Tibial nerve (tissue), 4 donors: ENCODE measurements at regions not wholly inside any gene's neighbourhood (a gene's known extent, or its start where the extent isn't known, plus 50 kb on each side); places are given as distances from the start of the nearest gene placed in this dataset.

Source experiments
- DNase-seq, 2 donors: peaks; one replicate each; pipeline ENCODE4 v3.0.0-alpha.2; 2019; ENCODE audit warnings: low spot score in 2 of 2
- H3K27ac ChIP-seq, 4 donors: fragments of 200-600 bp; sonication (generic) in 3 of 4; one replicate each; pipeline ENCODE4 v1.5.1; 2017 to 2019; ENCODE audit warnings: mild to moderate bottlenecking in 1 of 4
- H3K27me3 ChIP-seq, 2 donors: fragments of 200-600 bp; sonication (generic) in 1 of 2; one replicate each; pipeline versions ENCODE4 v1.5.1 to v1.6.0; 2017 to 2019
- H3K36me3 ChIP-seq, 3 donors: fragments of 200-600 bp; sonication (generic); one replicate each; pipeline ENCODE4 v1.5.1; 2018 to 2019
- H3K4me1 ChIP-seq, 4 donors: fragments of 200-600 bp; sonication (generic) in 3 of 4; one replicate each; pipeline ENCODE4 v1.5.1; 2017 to 2019
- H3K4me3 ChIP-seq, 4 donors: fragments of 200-600 bp; sonication (generic) in 3 of 4; one replicate each; pipeline ENCODE4 v1.5.1; 2017 to 2019; ENCODE audit warnings: mild to moderate bottlenecking in 1 of 4, moderate library complexity in 1 of 4
- H3K9me3 ChIP-seq, 4 donors: fragments of 200-600 bp; sonication (generic) in 3 of 4; one replicate each; pipeline ENCODE4 v1.5.1; 2017 to 2019
- EP300 ChIP-seq, 2 donors: sonication (generic); formaldehyde crosslinking; IDR thresholded peaks; one replicate each; pipeline ENCODE4 v1.6.1; 2017; ENCODE audit warnings: antibody characterized with exemption in 2 of 2, mild to moderate bottlenecking in 1 of 2
- POLR2A ChIP-seq, 2 donors: fragments of 450-650 bp; IDR thresholded peaks; one replicate each; pipeline ENCODE4 v1.6.1; 2017; ENCODE audit warnings: antibody characterized with exemption in 2 of 2, mild to moderate bottlenecking in 2 of 2, moderate library complexity in 2 of 2
- WGBS, 2 donors: methylation state at CpG; one replicate each; pipeline ENCODE4 v1.1.5; 2018; 5-methylcytosine and 5-hydroxymethylcytosine counted together
- TF ChIP-seq, protein P1 (sequence below), 5 experiments: fragments of 200-600 bp in 3 of 5; fragments of 450-650 bp in 2 of 5; sonication (generic) in 3 of 5; IDR thresholded peaks; one replicate each; pipeline ENCODE4 v1.5.1; 2016 to 2019; ENCODE audit warnings: antibody characterized with exemption in 5 of 5, mild to moderate bottlenecking in 3 of 5, moderate library complexity in 2 of 5

DNA sequence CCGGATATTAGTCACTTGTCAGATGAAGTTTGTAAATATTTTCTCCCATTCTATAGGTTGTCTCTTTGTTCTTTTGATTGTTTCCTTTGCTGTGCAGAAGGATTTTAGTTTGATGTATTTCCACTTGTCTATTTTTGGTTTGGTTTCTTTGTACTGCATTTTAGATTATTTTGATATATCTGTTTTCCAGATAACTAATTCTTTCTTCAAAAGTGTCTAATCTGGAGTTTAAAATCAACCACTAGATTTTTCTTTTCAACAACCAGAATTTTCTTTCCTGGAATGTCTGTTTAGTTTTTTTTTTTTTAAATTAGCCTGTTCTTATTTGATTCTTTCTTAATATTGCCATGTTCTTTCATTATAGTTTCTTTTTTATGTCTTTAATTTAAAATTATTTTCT is 116.8 kb upstream of the INHBA start:
- Histone ChIP-seq H3K36me3 (no peaks in the 10 kb centered on the region), H3K9me3 (peaks cover 0 to 4% (median 0%) of the 10 kb centered on the region in 4 donors), H3K4me3 (no peak overlapping the region), H3K27ac (no peak overlapping the region), H3K4me1 (no peaks in the 10 kb centered on the region), H3K27me3 (no peaks in the 10 kb centered on the region)
- no peak for DNase-seq
- no peak for TF ChIP-seq EP300 (IDR thresholded peaks at IDR 0.05)
- TF ChIP-seq POLR2A (IDR thresholded peaks at IDR 0.05) = no peak
- TF ChIP-seq, protein P1, sequence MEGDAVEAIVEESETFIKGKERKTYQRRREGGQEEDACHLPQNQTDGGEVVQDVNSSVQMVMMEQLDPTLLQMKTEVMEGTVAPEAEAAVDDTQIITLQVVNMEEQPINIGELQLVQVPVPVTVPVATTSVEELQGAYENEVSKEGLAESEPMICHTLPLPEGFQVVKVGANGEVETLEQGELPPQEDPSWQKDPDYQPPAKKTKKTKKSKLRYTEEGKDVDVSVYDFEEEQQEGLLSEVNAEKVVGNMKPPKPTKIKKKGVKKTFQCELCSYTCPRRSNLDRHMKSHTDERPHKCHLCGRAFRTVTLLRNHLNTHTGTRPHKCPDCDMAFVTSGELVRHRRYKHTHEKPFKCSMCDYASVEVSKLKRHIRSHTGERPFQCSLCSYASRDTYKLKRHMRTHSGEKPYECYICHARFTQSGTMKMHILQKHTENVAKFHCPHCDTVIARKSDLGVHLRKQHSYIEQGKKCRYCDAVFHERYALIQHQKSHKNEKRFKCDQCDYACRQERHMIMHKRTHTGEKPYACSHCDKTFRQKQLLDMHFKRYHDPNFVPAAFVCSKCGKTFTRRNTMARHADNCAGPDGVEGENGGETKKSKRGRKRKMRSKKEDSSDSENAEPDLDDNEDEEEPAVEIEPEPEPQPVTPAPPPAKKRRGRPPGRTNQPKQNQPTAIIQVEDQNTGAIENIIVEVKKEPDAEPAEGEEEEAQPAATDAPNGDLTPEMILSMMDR (IDR thresholded peaks at IDR 0.05) = no peak
- WGBS, 2 donors = 91 to 100% methylated on average over 1 of the region's 1 CpG

DNA sequence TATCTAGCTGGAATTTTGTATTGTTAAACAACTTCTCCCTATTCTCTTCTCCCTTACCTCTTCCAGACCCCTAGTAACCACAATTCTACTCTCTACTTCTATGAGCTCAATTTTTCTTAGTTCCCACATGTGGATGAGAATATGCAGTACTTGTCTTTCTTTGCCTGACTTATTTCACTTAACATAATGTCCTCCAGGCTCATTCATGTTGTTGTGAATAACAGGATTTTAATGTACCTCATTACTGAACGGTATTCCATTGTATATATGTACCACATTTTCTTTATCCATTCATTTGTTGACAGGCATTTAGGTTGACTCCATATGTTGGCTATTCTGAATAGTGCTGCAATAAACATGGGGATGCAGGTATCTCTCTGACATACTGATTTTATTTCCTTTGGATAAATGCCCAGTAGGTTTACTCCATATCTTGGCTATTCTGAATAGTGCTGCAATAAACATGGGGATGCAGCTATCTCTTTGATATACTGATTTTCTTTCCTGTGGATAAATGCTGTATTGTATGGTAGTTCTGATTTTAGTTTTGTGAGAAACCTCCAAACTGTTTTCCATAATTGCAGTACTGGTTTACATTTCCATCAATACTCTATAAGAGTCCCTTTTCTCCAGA is 116.0 kb upstream of the INHBA start:
- 58 to 67% methylated on average over 1 of the region's 1 CpG for WGBS, 2 donors
- Histone ChIP-seq H3K36me3 (no peaks in the 10 kb centered on the region), H3K4me1 (no peaks in the 10 kb centered on the region), H3K4me3 (no peak overlapping the region), H3K27me3 (no peaks in the 10 kb centered on the region), H3K27ac (no peak overlapping the region), H3K9me3 (peaks cover 0 to 4% (median 0%) of the 10 kb centered on the region in 4 donors)
- no peak for DNase-seq
- TF ChIP-seq POLR2A (IDR thresholded peaks at IDR 0.05) (no peak), EP300 (IDR thresholded peaks at IDR 0.05) (no peak)
- TF ChIP-seq, protein P1 (IDR thresholded peaks at IDR 0.05) = no peak

DNA sequence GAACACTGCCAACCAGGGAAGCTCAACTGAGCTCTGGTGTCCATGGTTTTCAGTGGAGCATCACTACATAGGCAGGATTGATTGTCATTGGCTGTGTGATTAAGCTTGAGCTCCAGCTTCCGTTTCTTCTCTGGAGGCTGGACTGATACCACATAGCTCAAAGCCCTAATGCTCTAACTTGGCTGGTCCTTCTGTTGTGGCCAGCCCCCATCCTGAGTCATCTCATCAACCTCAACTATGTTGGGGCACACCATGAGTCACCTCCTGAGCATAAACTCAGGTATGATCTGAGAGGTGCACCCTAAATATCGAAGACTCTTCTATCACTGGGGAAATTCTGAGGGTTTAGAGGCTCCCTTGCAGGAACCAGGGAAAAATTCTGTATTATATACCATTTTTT is 114.5 kb upstream of the INHBA start:
- no peak for DNase-seq
- Histone ChIP-seq H3K4me3 (no peak overlapping the region), H3K27ac (no peak overlapping the region), H3K27me3 (no peaks in the 10 kb centered on the region), H3K9me3 (peaks cover 0 to 4% (median 0%) of the 10 kb centered on the region in 4 donors), H3K4me1 (no peaks in the 10 kb centered on the region), H3K36me3 (no peaks in the 10 kb centered on the region)
- 71 to 93% methylated on average over 2 of the region's 2 CpGs for WGBS, 2 donors
- no peak for TF ChIP-seq POLR2A (IDR thresholded peaks at IDR 0.05)

DNA sequence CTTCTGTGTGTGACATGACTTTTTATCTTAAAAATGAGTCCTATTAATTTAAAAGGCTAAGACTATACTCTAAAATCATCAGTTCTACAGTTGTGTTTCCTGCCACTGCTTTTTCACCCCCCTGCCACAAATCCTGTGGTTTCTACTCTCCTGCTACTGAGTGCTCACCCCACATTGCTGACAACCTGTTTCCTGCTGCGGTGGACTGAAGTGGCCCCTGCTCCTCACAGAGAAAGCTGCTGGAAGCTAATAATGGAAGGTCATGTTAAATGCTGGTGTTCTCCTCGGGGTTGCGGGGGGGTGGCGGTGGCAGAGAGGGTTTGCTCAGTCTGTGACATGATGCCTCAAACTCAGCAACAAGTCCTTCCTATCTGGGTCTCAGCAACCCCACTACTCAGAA is 113.2 kb upstream of the INHBA start:
- no peaks in the 10 kb centered on the region for H3K27me3 ChIP-seq
- peaks cover 0 to 4% (median 0%) of the 10 kb centered on the region in 4 donors for H3K9me3 ChIP-seq
- DNase-seq = no peak
- H3K27ac ChIP-seq = no peak overlapping the region
- no peaks in the 10 kb centered on the region for H3K4me1 ChIP-seq
- 59 to 72% methylated on average over 4 of the region's 4 CpGs for WGBS, 2 donors
- TF ChIP-seq POLR2A (IDR thresholded peaks at IDR 0.05) (no peak), EP300 (IDR thresholded peaks at IDR 0.05) (no peak)
- TF ChIP-seq, protein P1 (IDR thresholded peaks at IDR 0.05) = no peak
- no peak overlapping the region for H3K4me3 ChIP-seq
- no peaks in the 10 kb centered on the region for H3K36me3 ChIP-seq

DNA sequence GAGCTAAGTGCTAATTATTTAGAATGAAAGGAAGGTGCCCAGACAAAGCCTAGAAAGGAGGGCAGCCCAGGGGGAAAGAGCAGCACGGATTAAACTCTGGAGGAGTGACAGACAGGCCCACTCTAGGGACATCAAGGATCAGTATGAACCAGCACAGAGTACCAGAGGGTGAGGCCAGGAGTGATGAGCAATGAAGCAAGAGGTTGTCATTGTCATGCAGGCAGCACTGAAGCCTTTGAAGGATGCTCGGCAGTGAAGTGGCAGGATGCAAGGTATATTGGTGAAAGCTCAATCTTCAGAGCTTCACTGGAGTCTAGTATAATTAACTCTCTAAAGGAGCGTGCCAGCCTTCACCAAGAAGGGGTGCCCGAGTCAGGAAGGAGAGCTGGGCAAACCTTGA is 112.0 kb upstream of the INHBA start:
- no peak for TF ChIP-seq EP300 (IDR thresholded peaks at IDR 0.05)
- TF ChIP-seq POLR2A (IDR thresholded peaks at IDR 0.05) = no peak
- TF ChIP-seq, protein P1 (IDR thresholded peaks at IDR 0.05) = no peak
- Histone ChIP-seq H3K9me3 (no peaks in the 10 kb centered on the region), H3K27ac (no peak overlapping the region), H3K27me3 (no peaks in the 10 kb centered on the region), H3K4me3 (no peak overlapping the region), H3K36me3 (no peaks in the 10 kb centered on the region), H3K4me1 (no peaks in the 10 kb centered on the region)
- WGBS, 2 donors = 72 to 85% methylated on average over 4 of the region's 4 CpGs
- DNase-seq = no peak

DNA sequence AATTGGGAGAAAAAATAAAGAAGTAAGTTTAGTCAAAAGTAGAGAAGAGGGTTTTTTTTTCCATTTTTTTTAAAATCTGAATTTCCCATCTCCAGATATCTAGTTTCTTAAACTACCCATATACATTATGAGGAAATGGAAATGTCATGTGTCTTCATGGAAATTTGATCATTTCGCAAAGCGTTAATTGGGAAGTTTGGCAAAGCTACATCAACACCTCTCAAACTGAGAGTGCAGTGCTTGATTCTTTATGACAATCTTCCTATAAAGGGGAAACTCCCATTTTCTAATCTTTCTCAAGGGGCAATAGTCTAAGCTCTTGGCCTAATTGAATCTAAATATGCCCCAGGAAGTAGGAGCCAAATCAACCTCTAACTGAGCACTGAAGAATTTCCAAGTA is 110.4 kb upstream of the INHBA start:
- whole genome bisulfite sequencing, 2 donors = 94 to 98% methylated on average over 2 of the region's 2 CpGs
- Histone ChIP-seq H3K9me3 (no peaks in the 10 kb centered on the region), H3K27me3 (no peaks in the 10 kb centered on the region), H3K4me1 (no peaks in the 10 kb centered on the region), H3K4me3 (no peak overlapping the region), H3K27ac (no peak overlapping the region), H3K36me3 (no peaks in the 10 kb centered on the region)
- DNase-seq = no peak
- TF ChIP-seq EP300 (IDR thresholded peaks at IDR 0.05) (no peak), POLR2A (IDR thresholded peaks at IDR 0.05) (no peak)
- TF ChIP-seq, protein P1 (IDR thresholded peaks at IDR 0.05) = no peak
